ENCODE measurements at regions not wholly inside any gene's neighbourhood (a gene's known extent, or its start where the extent isn't known, plus 50 kb on each side); places are given as distances from the start of the nearest gene placed in this dataset.

- DNase-seq = no peak
- Histone ChIP-seq H3K4me3 (no peak overlapping the region), H3K9me3 (no peaks in the 10 kb centered on the region), H3K27me3 (no peaks in the 10 kb centered on the region), H3K27ac (no peak overlapping the region), H3K36me3 (ENCODE audit: low read depth, missing control alignments) (no peaks in the 10 kb centered on the region), H3K4me1 (no peaks in the 10 kb centered on the region)
- 54 to 60% methylated on average over 2 of the region's 2 CpGs for WGBS, 2 donors
- TF ChIP-seq CTCF (IDR thresholded peaks at IDR 0.05) (no peak), POLR2A (IDR thresholded peaks at IDR 0.05) (no peak)
- intact Hi-C loops (cut with DNase I; ENCODE audit: low total_unique reads) = no loop called here
Measured at GRCh38 chr10:117745301-117745700, 202.8 kb downstream of the EMX2 start.

DNA sequence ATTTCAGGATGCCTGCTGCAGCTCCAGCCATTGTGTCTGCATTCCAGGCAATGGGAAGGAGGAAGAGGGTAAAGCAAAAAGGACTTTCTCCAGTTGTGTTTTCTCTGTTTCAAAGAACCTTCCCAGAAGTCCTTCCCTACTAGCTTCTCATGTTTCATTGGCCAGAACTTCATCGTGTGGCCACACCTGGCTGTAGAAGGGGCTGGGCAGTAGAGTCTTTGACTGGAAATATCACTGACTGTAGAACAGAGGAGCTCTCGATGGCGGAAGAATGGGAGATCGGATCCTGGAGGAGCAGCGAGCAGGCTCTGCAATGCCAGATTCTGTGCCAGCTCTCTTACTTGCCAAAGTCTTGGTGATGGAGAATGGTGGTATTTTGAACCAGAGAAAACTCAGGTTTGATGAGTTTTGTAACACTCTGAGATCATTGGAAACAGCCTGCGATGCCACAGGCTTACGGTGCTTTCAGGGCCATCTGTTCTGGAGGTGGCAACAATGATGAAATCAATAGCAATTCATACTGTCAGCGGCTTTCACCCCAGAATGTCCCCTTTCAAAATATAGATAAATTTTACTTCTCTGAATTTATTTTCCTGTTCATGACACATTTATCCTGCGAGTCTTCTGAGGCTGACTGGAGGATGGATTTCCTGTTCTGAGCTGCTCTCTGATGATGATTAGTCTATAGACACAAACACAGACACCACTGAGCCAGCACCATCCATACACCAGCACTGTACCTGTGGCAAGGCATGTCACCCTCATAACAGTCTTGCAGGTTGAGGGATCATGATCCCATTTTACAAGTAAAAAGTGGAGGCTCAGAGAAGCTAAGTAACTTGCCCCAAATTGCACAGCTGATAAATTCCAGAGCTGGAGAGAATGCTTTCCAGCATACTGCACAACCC, 204.2 kb downstream of the EMX2 start:
- DNase-seq = no peak
- Histone ChIP-seq H3K4me3 (no peak overlapping the region), H3K9me3 (no peaks in the 10 kb centered on the region), H3K27me3 (no peaks in the 10 kb centered on the region), H3K27ac (no peak overlapping the region), H3K4me1 (no peaks in the 10 kb centered on the region), H3K36me3 (ENCODE audit: low read depth, missing control alignments) (no peaks in the 10 kb centered on the region)
- WGBS, 2 donors = 94 to 95% methylated on average over 9 of the region's 9 CpGs
- TF ChIP-seq POLR2A (IDR thresholded peaks at IDR 0.05) = no peak
- no peak for TF ChIP-seq CTCF (IDR thresholded peaks at IDR 0.05)
- intact Hi-C loops (cut with DNase I; ENCODE audit: low total_unique reads) = no loop called here

GRCh38 chr10:117747636-117748035, 205.1 kb downstream of the EMX2 start:
- intact Hi-C loops (cut with DNase I; ENCODE audit: low total_unique reads) = no loop called here
- H3K27ac ChIP-seq = no peak overlapping the region
- no peaks in the 10 kb centered on the region for H3K4me1 ChIP-seq
- H3K27me3 ChIP-seq = no peaks in the 10 kb centered on the region
- WGBS, 2 donors = 67 to 82% methylated on average over 12 of the region's 12 CpGs
- no peak for DNase-seq
- peak overlapping the region in 1 of 2 donors; percentile 12 for H3K4me3 ChIP-seq
- TF ChIP-seq POLR2A (IDR thresholded peaks at IDR 0.05) (no peak), CTCF (IDR thresholded peaks at IDR 0.05) (no peak)
- H3K9me3 ChIP-seq = no peaks in the 10 kb centered on the region
- no peaks in the 10 kb centered on the region for H3K36me3 ChIP-seq (ENCODE audit: low read depth, missing control alignments)

- intact Hi-C loops (cut with DNase I; ENCODE audit: low total_unique reads) = no loop called here
- Histone ChIP-seq H3K9me3 (no peaks in the 10 kb centered on the region), H3K36me3 (ENCODE audit: low read depth, missing control alignments) (no peaks in the 10 kb centered on the region), H3K27me3 (no peaks in the 10 kb centered on the region), H3K4me3 (peak overlapping the region in 1 of 2 donors; percentile 12), H3K27ac (no peak overlapping the region), H3K4me1 (no peaks in the 10 kb centered on the region)
- WGBS, 2 donors = 65 to 68% methylated on average over 12 of the region's 12 CpGs
- TF ChIP-seq POLR2A (IDR thresholded peaks at IDR 0.05) (no peak), CTCF (IDR thresholded peaks at IDR 0.05) (no peak)
- no peak for DNase-seq
Measured at GRCh38 chr10:117748058-117748457, 205.5 kb downstream of the EMX2 start.

GRCh38 chr10:117750616-117751015, 208.1 kb downstream of the EMX2 start:
- Histone ChIP-seq H3K27ac (no peak overlapping the region), H3K9me3 (no peaks in the 10 kb centered on the region), H3K4me3 (no peak overlapping the region), H3K4me1 (no peaks in the 10 kb centered on the region), H3K27me3 (no peaks in the 10 kb centered on the region), H3K36me3 (ENCODE audit: low read depth, missing control alignments) (no peaks in the 10 kb centered on the region)
- intact Hi-C loops (cut with DNase I; ENCODE audit: low total_unique reads) = no loop called here
- DNase-seq = no peak
- WGBS, 2 donors = 91 to 100% methylated on average over 4 of the region's 4 CpGs
- TF ChIP-seq CTCF (IDR thresholded peaks at IDR 0.05) (no peak), POLR2A (IDR thresholded peaks at IDR 0.05) (no peak)

Measured in testis (tissue), 2 donors.